ENCODE measurements at regions not wholly inside any gene's neighbourhood (a gene's known extent, or its start where the extent isn't known, plus 50 kb on each side); places are given as distances from the start of the nearest gene placed in this dataset.
A peak's percentile ranks its signal among the peaks of the same experiment; 100 is the strongest.

DNA sequence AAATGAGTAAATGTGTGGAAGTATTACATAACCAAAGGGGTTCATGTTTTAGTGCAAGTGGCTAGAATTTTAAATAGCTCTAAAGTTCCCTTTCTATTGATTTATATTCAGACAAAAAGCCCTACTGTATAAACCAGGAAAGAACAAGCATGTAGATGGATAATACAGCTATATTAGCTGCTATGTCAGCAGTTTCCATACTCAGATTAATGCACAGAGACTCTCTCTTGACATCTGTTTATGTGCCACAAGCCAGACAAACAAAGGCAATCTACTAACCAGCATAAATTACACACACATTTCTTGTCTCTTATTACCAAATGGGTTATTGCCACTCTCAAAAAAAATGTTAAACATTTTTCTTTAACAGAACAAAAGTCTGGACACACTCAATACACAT lies 760.1 kb upstream of the NECTIN3 start:
- Mint-ChIP-seq H3K4me1 (no peaks in the 10 kb centered on the region), H3K27me3 (no peaks in the 10 kb centered on the region), H3K9me3 (no peaks in the 10 kb centered on the region), H3K4me3 (no peak overlapping the region), H3K36me3 (ENCODE audit: low read depth) (no peaks in the 10 kb centered on the region), H3K27ac (no peak overlapping the region)
- ATAC-seq (ENCODE audit: low read depth) (no peak), DNase-seq (no peak)
- intact Hi-C loops (cut with micrococcal nuclease), result loop anchor here (5.0 kb wide), 1 partner anchor 1034 kb away; no protein-coding TSS in a partner anchor
- TF ChIP-seq, protein P1, sequence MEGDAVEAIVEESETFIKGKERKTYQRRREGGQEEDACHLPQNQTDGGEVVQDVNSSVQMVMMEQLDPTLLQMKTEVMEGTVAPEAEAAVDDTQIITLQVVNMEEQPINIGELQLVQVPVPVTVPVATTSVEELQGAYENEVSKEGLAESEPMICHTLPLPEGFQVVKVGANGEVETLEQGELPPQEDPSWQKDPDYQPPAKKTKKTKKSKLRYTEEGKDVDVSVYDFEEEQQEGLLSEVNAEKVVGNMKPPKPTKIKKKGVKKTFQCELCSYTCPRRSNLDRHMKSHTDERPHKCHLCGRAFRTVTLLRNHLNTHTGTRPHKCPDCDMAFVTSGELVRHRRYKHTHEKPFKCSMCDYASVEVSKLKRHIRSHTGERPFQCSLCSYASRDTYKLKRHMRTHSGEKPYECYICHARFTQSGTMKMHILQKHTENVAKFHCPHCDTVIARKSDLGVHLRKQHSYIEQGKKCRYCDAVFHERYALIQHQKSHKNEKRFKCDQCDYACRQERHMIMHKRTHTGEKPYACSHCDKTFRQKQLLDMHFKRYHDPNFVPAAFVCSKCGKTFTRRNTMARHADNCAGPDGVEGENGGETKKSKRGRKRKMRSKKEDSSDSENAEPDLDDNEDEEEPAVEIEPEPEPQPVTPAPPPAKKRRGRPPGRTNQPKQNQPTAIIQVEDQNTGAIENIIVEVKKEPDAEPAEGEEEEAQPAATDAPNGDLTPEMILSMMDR (IDR thresholded peaks at IDR 0.05), result no peak
- CTCF ChIA-PET, result no interaction called here
- POLR2A ChIA-PET, result no interaction called here

GRCh38 chr3:110314512-110315114 lies 757.0 kb upstream of the NECTIN3 start:
- H3K27ac Mint-ChIP-seq, result no peak overlapping the region
- TF ChIP-seq, protein P1 (IDR thresholded peaks at IDR 0.05), result peak; percentile 78
- no peaks in the 10 kb centered on the region for H3K27me3 Mint-ChIP-seq
- ChIA-PET CTCF (interaction anchor here (0.5 to 2.3 kb wide), 16 partner anchors 9 to 1729 kb away, joined by 3 to 16 read pairs (median 4); no protein-coding TSS in a partner anchor), POLR2A (no interaction called here)
- intact Hi-C loops (cut with micrococcal nuclease), result loop anchor here (1.0 to 5.0 kb wide), 7 partner anchors 582 to 1826 kb away; no protein-coding TSS in a partner anchor
- ATAC-seq (ENCODE audit: low read depth) (peak; percentile 71), DNase-seq (no peak)
- no peaks in the 10 kb centered on the region for H3K4me1 Mint-ChIP-seq
- H3K9me3 Mint-ChIP-seq, result no peaks in the 10 kb centered on the region
- no peak overlapping the region for H3K4me3 Mint-ChIP-seq
- H3K36me3 Mint-ChIP-seq (ENCODE audit: low read depth), result no peaks in the 10 kb centered on the region

GRCh38 chr3:110318108-110318507 lies 753.5 kb upstream of the NECTIN3 start:
- intact Hi-C loops (cut with micrococcal nuclease), result no loop called here
- no peaks in the 10 kb centered on the region for H3K36me3 Mint-ChIP-seq (ENCODE audit: low read depth)
- no peak overlapping the region for H3K27ac Mint-ChIP-seq
- H3K4me3 Mint-ChIP-seq, result no peak overlapping the region
- DNase-seq (no peak), ATAC-seq (ENCODE audit: low read depth) (no peak)
- ChIA-PET POLR2A (interaction anchor here (0.6 kb wide), 1 partner anchor 87 kb away, joined by 3 read pairs; no protein-coding TSS in a partner anchor), CTCF (interaction anchor here (1.2 to 1.5 kb wide), 2 partner anchors 8 to 1222 kb away, joined by 4 to 5 read pairs; no protein-coding TSS in a partner anchor)
- TF ChIP-seq, protein P1 (IDR thresholded peaks at IDR 0.05), result no peak
- no peaks in the 10 kb centered on the region for H3K4me1 Mint-ChIP-seq
- no peaks in the 10 kb centered on the region for H3K9me3 Mint-ChIP-seq
- no peaks in the 10 kb centered on the region for H3K27me3 Mint-ChIP-seq

DNA sequence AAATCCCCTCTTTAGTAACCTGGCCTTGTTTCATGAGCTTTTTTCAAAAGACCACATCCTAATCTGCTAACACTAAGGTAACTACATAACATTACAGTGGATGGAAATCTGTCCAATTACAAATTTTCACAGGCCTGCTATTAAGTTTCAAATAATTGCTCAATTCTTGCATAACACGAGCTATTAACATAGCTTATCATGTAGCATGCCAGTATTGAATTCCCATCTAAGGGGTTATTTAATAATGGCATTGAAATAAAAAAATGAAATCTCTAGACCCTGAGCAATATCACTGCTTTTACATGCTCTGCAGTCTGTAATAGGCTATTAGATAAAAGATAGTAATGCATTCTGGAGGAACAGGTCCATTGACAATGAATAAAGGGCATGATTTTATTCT lies 748.3 kb upstream of the NECTIN3 start:
- ATAC-seq (ENCODE audit: low read depth) (no peak), DNase-seq (no peak)
- H3K27ac Mint-ChIP-seq, result no peak overlapping the region
- no peaks in the 10 kb centered on the region for H3K36me3 Mint-ChIP-seq (ENCODE audit: low read depth)
- H3K4me3 Mint-ChIP-seq, result no peak overlapping the region
- intact Hi-C loops (cut with micrococcal nuclease), result no loop called here
- TF ChIP-seq, protein P1 (IDR thresholded peaks at IDR 0.05), result no peak
- POLR2A ChIA-PET, result no interaction called here
- H3K27me3 Mint-ChIP-seq, result no peaks in the 10 kb centered on the region
- no peaks in the 10 kb centered on the region for H3K9me3 Mint-ChIP-seq
- no peaks in the 10 kb centered on the region for H3K4me1 Mint-ChIP-seq
- CTCF ChIA-PET, result interaction anchor here (3.8 kb wide), 1 partner anchor 9 kb away, joined by 16 read pairs; no protein-coding TSS in a partner anchor

- no peak overlapping the region for H3K27ac Mint-ChIP-seq
- intact Hi-C loops (cut with micrococcal nuclease), result no loop called here
- ATAC-seq (ENCODE audit: low read depth) (no peak), DNase-seq (no peak)
- no peaks in the 10 kb centered on the region for H3K36me3 Mint-ChIP-seq (ENCODE audit: low read depth)
- CTCF ChIA-PET, result interaction anchor here (3.8 kb wide), 1 partner anchor 10 kb away, joined by 16 read pairs; no protein-coding TSS in a partner anchor
- no peak overlapping the region for H3K4me3 Mint-ChIP-seq
- POLR2A ChIA-PET, result no interaction called here
- no peaks in the 10 kb centered on the region for H3K27me3 Mint-ChIP-seq
- TF ChIP-seq, protein P1 (IDR thresholded peaks at IDR 0.05), result no peak
- H3K9me3 Mint-ChIP-seq, result no peaks in the 10 kb centered on the region
- H3K4me1 Mint-ChIP-seq, result no peaks in the 10 kb centered on the region
These were observed 747.4 kb upstream of the NECTIN3 start for GRCh38 chr3:110324171-110324705.

Measured in activated B cell treated with CpG ODN at 0.5 μM for 24 hours (primary cell).